ENCODE measurements at regions not wholly inside any gene's neighbourhood (a gene's known extent, or its start where the extent isn't known, plus 50 kb on each side); places are given as distances from the start of the nearest gene placed in this dataset.

DNA sequence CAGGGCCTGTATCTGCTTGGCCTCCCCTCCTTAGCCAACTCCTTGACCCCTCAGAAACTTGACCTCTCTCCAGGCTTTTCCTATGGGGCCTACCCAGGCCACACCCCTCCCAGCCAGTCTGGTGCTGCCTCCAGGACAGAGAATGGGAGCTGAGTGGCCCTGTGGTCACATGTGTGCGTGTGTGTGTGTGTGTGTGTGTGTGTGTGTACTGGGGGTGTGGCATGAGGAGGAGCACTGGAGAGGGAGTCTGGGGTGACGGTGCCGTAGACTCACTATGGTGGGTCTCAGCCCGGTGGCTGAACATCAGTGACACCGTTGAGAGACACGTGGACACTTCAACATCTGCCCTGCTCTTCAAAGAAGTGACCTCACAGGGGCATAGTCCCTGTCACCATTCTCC is 180.4 kb downstream of the ENGASE start:
- Histone ChIP-seq H3K36me3 (ENCODE audit: control insufficient read depth in 1 of 2, insufficient read depth in 2 of 2, low read length in 2 of 2) (no peaks in the 10 kb centered on the region), H3K4me1 (ENCODE audit: control insufficient read depth in 1 of 2, insufficient read depth in 2 of 2, low read length in 2 of 2) (no peaks in the 10 kb centered on the region), H3K4me3 (ENCODE audit: low read depth in 1 of 2, low read length in 2 of 2) (no peak overlapping the region), H3K9me3 (ENCODE audit: control insufficient read depth in 1 of 2, low read length in 2 of 2) (no peaks in the 10 kb centered on the region), H3K27ac (ENCODE audit: low read length) (no peak overlapping the region), H3K27me3 (ENCODE audit: low read depth, low read length) (no peaks in the 10 kb centered on the region)

GRCh38 chr17:79252886-79253285 is 178.3 kb downstream of the ENGASE start:
- Histone ChIP-seq H3K9me3 (ENCODE audit: control insufficient read depth in 1 of 2, low read length in 2 of 2) (no peaks in the 10 kb centered on the region), H3K4me1 (ENCODE audit: control insufficient read depth in 1 of 2, insufficient read depth in 2 of 2, low read length in 2 of 2) (no peaks in the 10 kb centered on the region), H3K27ac (ENCODE audit: low read length) (no peak overlapping the region), H3K27me3 (ENCODE audit: low read depth, low read length) (no peaks in the 10 kb centered on the region), H3K4me3 (ENCODE audit: low read depth in 1 of 2, low read length in 2 of 2) (no peak overlapping the region), H3K36me3 (ENCODE audit: control insufficient read depth in 1 of 2, insufficient read depth in 2 of 2, low read length in 2 of 2) (no peaks in the 10 kb centered on the region)

DNA sequence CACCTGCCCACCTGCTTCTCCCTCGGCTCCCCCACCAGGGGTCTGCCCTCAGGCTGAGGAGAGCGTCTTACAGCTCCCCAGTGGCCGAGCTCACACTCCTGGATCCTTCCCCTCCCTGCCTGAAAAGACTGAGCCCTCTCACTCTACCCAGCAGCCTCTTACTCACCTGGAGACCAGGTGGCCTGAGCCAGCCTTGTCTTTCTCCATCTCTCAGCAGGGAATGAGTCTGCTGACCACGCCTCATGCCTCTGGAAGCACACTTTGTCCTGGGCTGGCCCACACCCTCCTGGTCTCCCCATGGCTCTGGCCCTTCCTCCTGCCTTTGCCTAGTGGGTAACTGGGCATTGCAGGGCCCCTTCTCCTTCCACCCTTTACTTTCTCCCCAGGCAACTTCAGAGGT is 177.2 kb downstream of the ENGASE start:
- Histone ChIP-seq H3K4me1 (ENCODE audit: control insufficient read depth in 1 of 2, insufficient read depth in 2 of 2, low read length in 2 of 2) (no peaks in the 10 kb centered on the region), H3K36me3 (ENCODE audit: control insufficient read depth in 1 of 2, insufficient read depth in 2 of 2, low read length in 2 of 2) (no peaks in the 10 kb centered on the region), H3K4me3 (ENCODE audit: low read depth in 1 of 2, low read length in 2 of 2) (no peak overlapping the region), H3K9me3 (ENCODE audit: control insufficient read depth in 1 of 2, low read length in 2 of 2) (no peaks in the 10 kb centered on the region), H3K27ac (ENCODE audit: low read length) (no peak overlapping the region), H3K27me3 (ENCODE audit: low read depth, low read length) (no peaks in the 10 kb centered on the region)

DNA sequence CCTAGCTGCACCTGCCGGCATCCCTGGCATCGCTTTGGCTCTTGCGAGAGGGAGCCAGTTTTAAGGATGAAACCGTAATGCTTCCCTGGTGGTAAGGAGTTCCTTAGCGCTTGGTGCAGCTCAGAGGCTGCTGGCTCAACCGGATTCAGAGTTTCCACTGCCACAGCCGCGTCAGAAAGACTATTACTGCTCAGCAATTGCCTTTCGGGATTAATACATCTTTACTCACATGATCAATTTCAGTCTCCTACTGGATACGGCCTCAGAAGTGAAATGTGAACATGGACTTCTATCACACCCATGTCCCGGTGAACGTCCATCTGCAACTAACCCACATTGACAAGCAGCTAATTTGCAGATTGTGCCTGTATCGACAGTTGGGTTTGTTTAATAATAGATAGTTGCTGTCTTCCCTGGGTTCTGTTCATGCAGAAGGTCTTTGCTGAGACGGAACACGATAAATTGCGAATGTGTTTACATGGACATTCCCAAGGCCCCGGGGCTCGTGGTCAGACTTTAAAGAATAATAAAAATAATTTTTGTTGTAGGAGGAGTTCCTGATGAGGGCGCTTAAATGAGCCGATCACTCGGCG is 175.4 kb downstream of the ENGASE start:
- Histone ChIP-seq H3K27me3 (ENCODE audit: low read depth, low read length) (no peaks in the 10 kb centered on the region), H3K27ac (ENCODE audit: low read length) (no peak overlapping the region), H3K36me3 (ENCODE audit: control insufficient read depth in 1 of 2, insufficient read depth in 2 of 2, low read length in 2 of 2) (no peaks in the 10 kb centered on the region), H3K9me3 (ENCODE audit: control insufficient read depth in 1 of 2, low read length in 2 of 2) (no peaks in the 10 kb centered on the region), H3K4me1 (ENCODE audit: control insufficient read depth in 1 of 2, insufficient read depth in 2 of 2, low read length in 2 of 2) (no peaks in the 10 kb centered on the region), H3K4me3 (ENCODE audit: low read depth in 1 of 2, low read length in 2 of 2) (no peak overlapping the region)

DNA sequence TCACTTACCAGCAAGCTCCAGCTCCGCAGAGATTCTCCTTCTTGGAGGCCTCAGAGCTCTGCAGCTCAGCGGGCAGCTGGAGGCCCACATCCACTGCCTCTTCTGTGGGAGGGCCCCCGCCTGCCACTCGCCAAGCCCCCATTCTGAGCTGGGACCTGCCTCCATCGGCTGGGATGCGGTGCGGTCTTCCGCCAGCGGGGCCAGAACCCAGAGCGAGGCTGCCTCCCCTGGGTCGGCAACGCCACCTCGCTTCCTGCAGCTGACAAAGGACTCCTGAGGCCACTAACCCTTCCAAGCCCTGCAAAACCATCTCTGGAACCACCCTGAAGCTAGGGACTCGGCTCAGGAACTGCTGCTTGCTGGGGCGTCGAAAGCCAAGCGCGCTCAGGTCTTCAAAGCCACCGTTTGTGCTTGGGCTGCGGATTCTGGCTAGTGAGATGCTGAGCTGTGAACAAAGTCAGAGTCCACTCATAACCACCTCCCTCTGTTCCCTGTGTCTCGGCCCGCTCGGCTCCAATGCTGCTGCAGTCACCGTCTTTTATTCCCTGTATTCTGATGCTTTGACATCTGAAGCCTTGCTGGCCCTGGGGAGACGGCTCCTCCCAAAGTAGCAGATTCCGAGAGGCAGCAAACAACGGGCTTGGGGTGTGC is 174.3 kb downstream of the ENGASE start:
- H3K27ac ChIP-seq (ENCODE audit: low read length), result no peak overlapping the region
- no peaks in the 10 kb centered on the region for H3K27me3 ChIP-seq (ENCODE audit: low read depth, low read length)
- H3K36me3 ChIP-seq (ENCODE audit: control insufficient read depth in 1 of 2, insufficient read depth in 2 of 2, low read length in 2 of 2), result no peaks in the 10 kb centered on the region
- H3K4me3 ChIP-seq (ENCODE audit: low read depth in 1 of 2, low read length in 2 of 2), result no peak overlapping the region
- no peaks in the 10 kb centered on the region for H3K9me3 ChIP-seq (ENCODE audit: control insufficient read depth in 1 of 2, low read length in 2 of 2)
- no peaks in the 10 kb centered on the region for H3K4me1 ChIP-seq (ENCODE audit: control insufficient read depth in 1 of 2, insufficient read depth in 2 of 2, low read length in 2 of 2)

DNA sequence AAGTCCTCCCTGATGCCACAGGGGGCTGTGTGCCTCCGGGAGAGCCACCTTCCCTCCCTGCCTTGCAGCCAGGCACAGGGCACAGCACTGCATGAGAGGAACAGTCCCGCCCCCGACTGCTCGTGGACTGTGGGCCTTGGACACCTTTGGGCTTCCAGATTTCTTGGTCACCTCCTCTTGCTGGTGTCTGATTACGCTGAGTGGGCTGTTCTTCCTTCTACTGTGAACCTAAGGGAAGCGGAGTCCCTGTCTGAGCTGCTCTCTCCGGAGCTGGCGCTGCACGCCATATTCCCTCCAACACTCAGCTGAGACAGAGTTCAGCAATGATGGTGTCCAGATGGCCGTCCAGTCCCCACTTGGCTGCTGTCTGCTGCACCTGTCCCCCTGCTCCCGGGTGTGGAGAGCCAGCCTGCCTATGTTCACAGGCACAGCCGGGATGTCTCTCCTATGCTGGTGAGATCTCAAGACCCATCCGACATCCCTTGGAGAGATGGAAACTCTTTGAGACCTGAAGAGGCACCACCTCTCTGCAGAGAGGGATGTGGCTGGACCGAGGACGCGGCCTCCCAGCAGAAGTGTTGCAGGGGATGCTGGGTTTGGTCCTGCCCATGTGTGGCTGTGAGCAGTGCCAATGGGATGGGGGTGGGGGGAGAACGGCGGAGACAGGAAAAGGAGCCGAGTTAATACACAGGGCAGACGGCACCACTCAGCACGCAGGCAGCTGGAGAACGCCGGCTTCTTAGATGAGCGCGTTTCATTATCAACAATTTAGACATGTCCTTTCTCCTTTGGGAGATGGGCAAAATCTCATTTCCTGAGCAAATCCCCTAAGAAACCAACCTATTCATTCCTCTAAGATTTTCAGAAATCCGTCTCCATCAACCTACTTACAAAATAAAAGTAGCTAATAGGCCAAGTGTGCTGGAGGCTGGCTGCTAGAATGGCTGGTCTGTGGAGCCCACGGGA is 171.9 kb downstream of the ENGASE start:
- Histone ChIP-seq H3K9me3 (ENCODE audit: control insufficient read depth in 1 of 2, low read length in 2 of 2) (no peaks in the 10 kb centered on the region), H3K36me3 (ENCODE audit: control insufficient read depth in 1 of 2, insufficient read depth in 2 of 2, low read length in 2 of 2) (no peaks in the 10 kb centered on the region), H3K4me1 (ENCODE audit: control insufficient read depth in 1 of 2, insufficient read depth in 2 of 2, low read length in 2 of 2) (no peaks in the 10 kb centered on the region), H3K4me3 (ENCODE audit: low read depth in 1 of 2, low read length in 2 of 2) (no peak overlapping the region), H3K27ac (ENCODE audit: low read length) (no peak overlapping the region), H3K27me3 (ENCODE audit: low read depth, low read length) (no peaks in the 10 kb centered on the region)

- Histone ChIP-seq H3K27me3 (ENCODE audit: low read depth, low read length) (no peaks in the 10 kb centered on the region), H3K4me1 (ENCODE audit: control insufficient read depth in 1 of 2, insufficient read depth in 2 of 2, low read length in 2 of 2) (no peaks in the 10 kb centered on the region), H3K36me3 (ENCODE audit: control insufficient read depth in 1 of 2, insufficient read depth in 2 of 2, low read length in 2 of 2) (no peaks in the 10 kb centered on the region), H3K4me3 (ENCODE audit: low read depth in 1 of 2, low read length in 2 of 2) (no peak overlapping the region), H3K27ac (ENCODE audit: low read length) (no peak overlapping the region), H3K9me3 (ENCODE audit: control insufficient read depth in 1 of 2, low read length in 2 of 2) (no peaks in the 10 kb centered on the region)
These were observed 170.0 kb downstream of the ENGASE start for GRCh38 chr17:79244665-79245064.

DNA sequence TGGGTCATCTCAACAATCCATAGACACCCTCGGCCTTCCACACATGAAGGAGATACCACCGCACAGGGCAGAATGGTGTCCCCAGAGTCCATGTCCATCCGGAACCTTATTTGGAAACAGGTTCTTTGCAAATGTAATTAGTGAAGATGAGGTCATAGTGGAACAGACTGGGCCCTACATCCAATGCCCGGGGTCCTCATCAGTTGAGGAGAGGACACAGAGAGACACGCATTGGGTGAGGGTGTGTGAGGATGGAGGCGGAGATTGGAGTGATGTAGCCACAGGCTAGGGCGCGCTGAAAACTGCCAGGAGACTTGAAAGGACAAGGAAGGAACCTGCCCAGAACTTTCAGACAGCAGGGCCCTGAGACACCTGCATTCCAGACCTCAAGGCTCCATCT is 169.4 kb downstream of the ENGASE start:
- Histone ChIP-seq H3K27me3 (ENCODE audit: low read depth, low read length) (no peaks in the 10 kb centered on the region), H3K4me3 (ENCODE audit: low read depth in 1 of 2, low read length in 2 of 2) (no peak overlapping the region), H3K36me3 (ENCODE audit: control insufficient read depth in 1 of 2, insufficient read depth in 2 of 2, low read length in 2 of 2) (no peaks in the 10 kb centered on the region), H3K4me1 (ENCODE audit: control insufficient read depth in 1 of 2, insufficient read depth in 2 of 2, low read length in 2 of 2) (no peaks in the 10 kb centered on the region), H3K9me3 (ENCODE audit: control insufficient read depth in 1 of 2, low read length in 2 of 2) (no peaks in the 10 kb centered on the region), H3K27ac (ENCODE audit: low read length) (no peak overlapping the region)

GRCh38 chr17:79243603-79243990 is 169.0 kb downstream of the ENGASE start:
- H3K9me3 ChIP-seq (ENCODE audit: control insufficient read depth in 1 of 2, low read length in 2 of 2), result no peaks in the 10 kb centered on the region
- no peak overlapping the region for H3K27ac ChIP-seq (ENCODE audit: low read length)
- no peaks in the 10 kb centered on the region for H3K27me3 ChIP-seq (ENCODE audit: low read depth, low read length)
- H3K4me3 ChIP-seq (ENCODE audit: low read depth in 1 of 2, low read length in 2 of 2), result no peak overlapping the region
- H3K36me3 ChIP-seq (ENCODE audit: control insufficient read depth in 1 of 2, insufficient read depth in 2 of 2, low read length in 2 of 2), result no peaks in the 10 kb centered on the region
- no peaks in the 10 kb centered on the region for H3K4me1 ChIP-seq (ENCODE audit: control insufficient read depth in 1 of 2, insufficient read depth in 2 of 2, low read length in 2 of 2)

DNA sequence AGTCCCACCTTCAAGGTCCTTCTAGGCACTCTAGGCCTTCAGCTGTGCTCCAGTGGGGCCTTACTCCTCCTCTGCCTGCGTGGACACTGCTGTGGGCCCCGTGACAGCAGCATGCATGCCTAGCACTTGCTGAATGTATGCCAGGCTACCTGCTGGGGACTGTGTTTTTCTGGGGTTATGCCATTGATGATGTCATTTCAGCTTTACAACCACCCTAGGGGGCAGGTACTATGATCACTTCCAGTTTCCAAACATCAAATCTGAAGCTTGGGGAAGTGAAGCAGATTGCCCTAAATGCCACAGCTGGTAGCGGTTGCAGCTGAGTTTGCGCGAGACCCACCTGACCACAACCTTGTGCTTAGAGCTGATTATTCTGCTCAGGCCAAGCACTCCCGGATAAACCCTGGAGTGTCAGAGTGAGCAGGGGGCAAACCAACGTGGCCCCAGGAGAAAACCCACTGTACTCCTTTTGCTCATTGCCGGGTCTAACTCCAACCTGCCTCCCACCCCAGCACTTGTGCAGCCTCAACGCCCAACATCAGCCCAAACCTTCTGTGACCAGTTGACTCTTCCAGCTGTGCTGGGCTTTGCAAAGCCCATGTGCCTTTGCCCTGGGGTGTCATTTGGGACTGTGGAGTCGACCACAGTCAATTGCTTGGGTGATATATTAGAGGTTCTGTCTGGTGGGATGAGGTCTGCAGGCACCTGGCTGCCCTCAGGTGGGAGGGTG is 168.4 kb downstream of the ENGASE start:
- H3K4me1 ChIP-seq (ENCODE audit: control insufficient read depth in 1 of 2, insufficient read depth in 2 of 2, low read length in 2 of 2), result no peaks in the 10 kb centered on the region
- no peaks in the 10 kb centered on the region for H3K27me3 ChIP-seq (ENCODE audit: low read depth, low read length)
- no peak overlapping the region for H3K4me3 ChIP-seq (ENCODE audit: low read depth in 1 of 2, low read length in 2 of 2)
- H3K27ac ChIP-seq (ENCODE audit: low read length), result no peak overlapping the region
- H3K36me3 ChIP-seq (ENCODE audit: control insufficient read depth in 1 of 2, insufficient read depth in 2 of 2, low read length in 2 of 2), result no peaks in the 10 kb centered on the region
- no peaks in the 10 kb centered on the region for H3K9me3 ChIP-seq (ENCODE audit: control insufficient read depth in 1 of 2, low read length in 2 of 2)

DNA sequence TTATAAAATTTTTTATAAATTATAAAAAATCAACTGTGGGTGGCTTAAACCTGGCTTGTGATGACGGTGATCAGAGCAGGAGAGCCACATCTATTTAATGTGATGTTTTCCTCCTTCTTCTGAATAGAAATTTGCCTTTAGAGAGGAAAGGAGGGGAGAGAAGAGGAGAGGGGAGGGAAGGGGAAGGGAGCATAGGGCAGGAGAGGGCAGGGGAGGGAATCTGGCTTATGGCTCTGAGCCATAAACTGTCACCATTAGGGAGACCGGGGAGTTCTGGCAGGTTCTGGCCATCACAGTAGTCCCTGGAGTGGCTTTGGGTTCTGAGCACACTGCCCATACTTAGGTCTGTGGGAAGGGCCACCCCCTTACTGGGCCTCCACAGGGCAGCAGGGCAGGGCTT is 167.8 kb downstream of the ENGASE start:
- H3K27ac ChIP-seq (ENCODE audit: low read length), result no peak overlapping the region
- H3K9me3 ChIP-seq (ENCODE audit: control insufficient read depth in 1 of 2, low read length in 2 of 2), result no peaks in the 10 kb centered on the region
- H3K4me3 ChIP-seq (ENCODE audit: low read depth in 1 of 2, low read length in 2 of 2), result no peak overlapping the region
- H3K27me3 ChIP-seq (ENCODE audit: low read depth, low read length), result no peaks in the 10 kb centered on the region
- H3K36me3 ChIP-seq (ENCODE audit: control insufficient read depth in 1 of 2, insufficient read depth in 2 of 2, low read length in 2 of 2), result no peaks in the 10 kb centered on the region
- no peaks in the 10 kb centered on the region for H3K4me1 ChIP-seq (ENCODE audit: control insufficient read depth in 1 of 2, insufficient read depth in 2 of 2, low read length in 2 of 2)

Data from muscle layer of duodenum (tissue), 2 donors.